WTC11 (cell line): ENCODE measurements at regions not wholly inside any gene's neighbourhood (a gene's known extent, or its start where the extent isn't known, plus 50 kb on each side); places are given as distances from the start of the nearest gene placed in this dataset.

Experiments used
- ATAC-seq: fragments of 200-7000 bp; cut with Tn5 transposase; 2 replicates; pipeline ENCODE4 v1.10.0; 2021; ENCODE audit warnings: mild to moderate bottlenecking, moderate library complexity
- CTCF ChIA-PET: fragments of 300-600 bp; sonication (Branson Sonifier 250); formaldehyde crosslinking; loops from one replicate; lab custom pipeline; 2021; ENCODE audit warnings: antibody characterized with exemption; lab: Charles Lee
- POLR2A ChIA-PET: fragments of 350-600 bp; sonication (Branson Sonifier 250); formaldehyde crosslinking; loops from one replicate; lab custom pipeline; 2021; ENCODE audit warnings: antibody characterized with exemption; lab: Charles Lee
- DNase-seq: peaks from one replicate; pipeline ENCODE4 v3.0.0; 2021; ENCODE audit warnings: low spot score
- H3K27ac Mint-ChIP-seq: 2 replicates; pipeline ENCODE4 v1.8.0; 2021; ENCODE audit warnings: mixed read lengths
- H3K27me3 Mint-ChIP-seq: 2 replicates; pipeline ENCODE4 v1.8.0; 2021; ENCODE audit warnings: low read depth, mild to moderate bottlenecking, moderate library complexity, mixed read lengths
- H3K36me3 Mint-ChIP-seq: 2 replicates; pipeline ENCODE4 v1.8.0; 2021; ENCODE audit warnings: mixed read lengths
- H3K4me1 Mint-ChIP-seq: 2 replicates; pipeline ENCODE4 v1.8.0; 2022; ENCODE audit warnings: mixed read lengths
- H3K4me3 Mint-ChIP-seq: 2 replicates; pipeline ENCODE4 v1.8.0; 2021; ENCODE audit warnings: mild to moderate bottlenecking, moderate library complexity, mixed read lengths
- H3K9me3 Mint-ChIP-seq: 2 replicates; pipeline ENCODE4 v1.8.0; 2021; ENCODE audit warnings: mixed read lengths
- AFF4 ChIP-seq: sonication (generic); formaldehyde crosslinking; IDR thresholded peaks from 2 replicates; pipeline ENCODE4 v1.8.1; 2023; ENCODE audit warnings: mild to moderate bottlenecking, missing genetic modification reagents, borderline replicate concordance
- AR ChIP-seq: fragments of 250-450 bp; sonication (Bioruptor Pico); IDR thresholded peaks from 2 replicates; pipeline ENCODE4 v1.9.0; 2021; ENCODE audit warnings: mild to moderate bottlenecking
- ATF1 ChIP-seq: sonication (generic); formaldehyde crosslinking; IDR thresholded peaks from 2 replicates; pipeline ENCODE4 v1.8.1; 2023; ENCODE audit warnings: mild to moderate bottlenecking, moderate library complexity, missing genetic modification reagents
- CTCF ChIP-seq: fragments of 200-600 bp; IDR thresholded peaks from 2 replicates; pipeline ENCODE4 v1.8.0; 2022; ENCODE audit warnings: antibody characterized with exemption
- E2F5 ChIP-seq: sonication (generic); formaldehyde crosslinking; IDR thresholded peaks from 2 replicates; pipeline ENCODE4 v1.8.1; 2022; ENCODE audit warnings: mild to moderate bottlenecking, moderate library complexity, missing genetic modification reagents
- EMX1 ChIP-seq: fragments of 250-450 bp; sonication (Bioruptor Pico); IDR thresholded peaks from 2 replicates; pipeline ENCODE4 v1.8.0; 2021; ENCODE audit warnings: mild to moderate bottlenecking
- ERG ChIP-seq: fragments of 250-450 bp; sonication (Bioruptor Pico); IDR thresholded peaks from 2 replicates; pipeline ENCODE4 v1.8.0; 2021; ENCODE audit warnings: mild to moderate bottlenecking
- FOXK1 ChIP-seq: sonication (generic); formaldehyde crosslinking; IDR thresholded peaks from 2 replicates; pipeline ENCODE4 v1.8.0; 2022; ENCODE audit warnings: mild to moderate bottlenecking, moderate library complexity, missing genetic modification reagents
- FOXP4 ChIP-seq: sonication (generic); formaldehyde crosslinking; IDR thresholded peaks from 2 replicates; pipeline ENCODE4 v1.8.0; 2022; ENCODE audit warnings: mild to moderate bottlenecking, missing genetic modification reagents
- JUN ChIP-seq: sonication (generic); formaldehyde crosslinking; IDR thresholded peaks from 2 replicates; pipeline ENCODE4 v1.8.0; 2023; ENCODE audit warnings: mild to moderate bottlenecking, missing genetic modification reagents
- KAT7 ChIP-seq: sonication (generic); formaldehyde crosslinking; IDR thresholded peaks from 2 replicates; pipeline ENCODE4 v1.8.1; 2023; ENCODE audit warnings: missing genetic modification reagents, mild to moderate bottlenecking, borderline replicate concordance
- MAX ChIP-seq: sonication (generic); formaldehyde crosslinking; IDR thresholded peaks from 2 replicates; pipeline ENCODE4 v1.8.0; 2022; ENCODE audit warnings: mild to moderate bottlenecking, missing genetic modification reagents
- MYBL2 ChIP-seq: sonication (generic); formaldehyde crosslinking; IDR thresholded peaks from 2 replicates; pipeline ENCODE4 v1.8.1; 2023; ENCODE audit warnings: mild to moderate bottlenecking, moderate library complexity, missing genetic modification reagents
- PREB ChIP-seq: sonication (generic); formaldehyde crosslinking; IDR thresholded peaks from 2 replicates; pipeline ENCODE4 v1.8.1; 2022; ENCODE audit warnings: mild to moderate bottlenecking, missing genetic modification reagents, moderate library complexity, borderline replicate concordance
- PRRX2 ChIP-seq: fragments of 250-450 bp; sonication (Bioruptor Pico); IDR thresholded peaks from 2 replicates; pipeline ENCODE4 v1.8.0; 2021; ENCODE audit warnings: mild to moderate bottlenecking
- SOX15 ChIP-seq: fragments of 250-450 bp; sonication (Bioruptor Pico); IDR thresholded peaks from 2 replicates; pipeline ENCODE4 v1.9.0; 2021; ENCODE audit warnings: mild to moderate bottlenecking
- SP1 ChIP-seq: sonication (generic); formaldehyde crosslinking; conservative IDR thresholded peaks from 2 replicates; pipeline ENCODE4 v1.8.1; 2022; ENCODE audit warnings: missing genetic modification reagents
- USF1 ChIP-seq: sonication (generic); formaldehyde crosslinking; IDR thresholded peaks from 2 replicates; pipeline ENCODE4 v1.8.0; 2022; ENCODE audit warnings: mild to moderate bottlenecking, missing genetic modification reagents
- USF2 ChIP-seq: sonication (generic); formaldehyde crosslinking; IDR thresholded peaks from 2 replicates; pipeline ENCODE4 v1.8.1; 2023; ENCODE audit warnings: mild to moderate bottlenecking, missing genetic modification reagents, moderate library complexity
- ZNF138 ChIP-seq: sonication (generic); formaldehyde crosslinking; conservative IDR thresholded peaks from 2 replicates; pipeline ENCODE4 v1.8.1; 2022; ENCODE audit warnings: mild to moderate bottlenecking, moderate library complexity, missing genetic modification reagents
- ZNF219 ChIP-seq: sonication (generic); formaldehyde crosslinking; IDR thresholded peaks from 2 replicates; pipeline ENCODE4 v1.8.0; 2023; ENCODE audit warnings: missing genetic modification reagents, mild to moderate bottlenecking, borderline replicate concordance

- TF ChIP-seq SP1 (CRISPR knock-in tag), result no peak
- TF ChIP-seq ATF1 (CRISPR knock-in tag), result no peak
- no peak for TF ChIP-seq FOXK1 (CRISPR knock-in tag)
- TF ChIP-seq USF1 (CRISPR knock-in tag), result no peak
- TF ChIP-seq MYBL2 (CRISPR knock-in tag), result no peak
- no peak for TF ChIP-seq E2F5 (CRISPR knock-in tag)
- TF ChIP-seq SOX15 (CRISPR knock-in tag), result no peak
Measured at GRCh38 chr13:70405266-70405665, 297.0 kb upstream of the KLHL1 start (continued).

GRCh38 chr13:70394031-70394548 lies 285.8 kb upstream of the KLHL1 start:
- peak; percentile 85 for ATAC-seq
- Mint-ChIP-seq H3K36me3 (peaks cover 6% of the 10 kb centered on the region; the same call in 1 of the 2 replicates), H3K4me3 (no peak overlapping the region), H3K27me3 (peaks cover 44% of the 10 kb centered on the region), H3K27ac (no peak overlapping the region), H3K9me3 (peaks cover 9% of the 10 kb centered on the region), H3K4me1 (peaks cover 45% of the 10 kb centered on the region)
- CTCF ChIA-PET, result no interaction called here
- DNase-seq, result no peak
- POLR2A ChIA-PET, result no interaction called here
- TF ChIP-seq KAT7 (CRISPR knock-in tag) (no peak), CTCF (no peak), AFF4 (CRISPR knock-in tag) (no peak), PRRX2 (CRISPR knock-in tag) (no peak), ZNF138 (no peak), SP1 (CRISPR knock-in tag) (no peak), JUN (CRISPR knock-in tag) (no peak), FOXP4 (no peak), EMX1 (CRISPR knock-in tag) (no peak), AR (CRISPR knock-in tag) (no peak), ZNF219 (CRISPR knock-in tag) (no peak), PREB (CRISPR knock-in tag) (no peak), ERG (CRISPR knock-in tag) (no peak), MAX (CRISPR knock-in tag) (no peak), USF2 (CRISPR knock-in tag) (no peak)
